ENCODE measurements at regions not wholly inside any gene's neighbourhood (a gene's known extent, or its start where the extent isn't known, plus 50 kb on each side); places are given as distances from the start of the nearest gene placed in this dataset.
"Not testable (repeated sequence)": the region's sequence is repeated elsewhere in the genome, so short reads cannot be mapped to it uniquely, and the experiment has no call there.

- Histone ChIP-seq H3K4me1 (replicated peaks in 1 of 2) (no peaks in the 10 kb centered on the region), H3K36me3 (replicated peaks in 1 of 2) (no peaks in the 10 kb centered on the region), H3K27ac (no peak overlapping the region), H3K27me3 (no peaks in the 10 kb centered on the region), H3K9me3 (replicated peaks in 1 of 3) (no peaks in the 10 kb centered on the region), H3K4me3 (no peak overlapping the region)
- DNase-seq, result no peak
- intact Hi-C loops (cut with DNase I), result no loop called here
- TF ChIP-seq CTCF (IDR thresholded peaks at IDR 0.05) (no peak), POLR2A (IDR thresholded peaks at IDR 0.05) (no peak)
- 44 to 56% (median 48%) methylated on average over 2 of the region's 2 CpGs for WGBS, 4 donors
Measured at GRCh38 chr4:126183206-126183605, 868.5 kb downstream of the FAT4 start.

- intact Hi-C loops (cut with DNase I), result no loop called here
- DNase-seq, result no peak
- 85 to 96% (median 89%) methylated on average over 2 of the region's 2 CpGs for WGBS, 4 donors
- Histone ChIP-seq H3K4me1 (replicated peaks in 1 of 2) (no peaks in the 10 kb centered on the region), H3K4me3 (no peak overlapping the region), H3K27me3 (no peaks in the 10 kb centered on the region), H3K27ac (no peak overlapping the region), H3K36me3 (replicated peaks in 1 of 2) (no peaks in the 10 kb centered on the region), H3K9me3 (replicated peaks in 1 of 3) (no peaks in the 10 kb centered on the region)
- TF ChIP-seq CTCF (IDR thresholded peaks at IDR 0.05), result no peak
- TF ChIP-seq POLR2A (IDR thresholded peaks at IDR 0.05), result no peak
Measured at GRCh38 chr4:126191536-126191935, 876.8 kb downstream of the FAT4 start.

GRCh38 chr4:126192506-126192905 lies 877.8 kb downstream of the FAT4 start:
- no peak for TF ChIP-seq POLR2A (IDR thresholded peaks at IDR 0.05)
- TF ChIP-seq CTCF (IDR thresholded peaks at IDR 0.05), result no peak
- H3K27me3 ChIP-seq, result no peaks in the 10 kb centered on the region
- no peak overlapping the region for H3K27ac ChIP-seq
- no peaks in the 10 kb centered on the region for H3K4me1 ChIP-seq (replicated peaks in 1 of 2)
- H3K4me3 ChIP-seq, result no peak overlapping the region
- intact Hi-C loops (cut with DNase I), result no loop called here
- DNase-seq, result no peak
- H3K36me3 ChIP-seq (replicated peaks in 1 of 2), result no peaks in the 10 kb centered on the region
- no peaks in the 10 kb centered on the region for H3K9me3 ChIP-seq (replicated peaks in 1 of 3)
- 81 to 86% (median 83%) methylated on average over 6 of the region's 6 CpGs for WGBS, 4 donors

- intact Hi-C loops (cut with DNase I); DNase-seq; H3K4me3 ChIP-seq; H3K4me1 ChIP-seq (replicated peaks in 1 of 2); H3K9me3 ChIP-seq (replicated peaks in 1 of 3); H3K27me3 ChIP-seq; H3K36me3 ChIP-seq (replicated peaks in 1 of 2); H3K27ac ChIP-seq: not testable (repeated sequence)
- 91 to 96% (median 91%) methylated on average over 10 to 53 of the region's 53 CpGs for WGBS, 4 donors
Measured at GRCh38 chr4:126201251-126202138, 886.7 kb downstream of the FAT4 start.

- intact Hi-C loops (cut with DNase I), result no loop called here
Measured at GRCh38 chr4:126202226-126202625, 887.5 kb downstream of the FAT4 start.

More at GRCh38 chr4:126202226-126202625, 887.5 kb downstream of the FAT4 start:
- Histone ChIP-seq H3K27ac (no peak overlapping the region), H3K36me3 (replicated peaks in 1 of 2) (no peaks in the 10 kb centered on the region), H3K27me3 (no peaks in the 10 kb centered on the region), H3K9me3 (replicated peaks in 1 of 3) (no peaks in the 10 kb centered on the region), H3K4me3 (no peak overlapping the region), H3K4me1 (replicated peaks in 1 of 2) (no peaks in the 10 kb centered on the region)
- 67 to 85% (median 80%) methylated on average over 3 of the region's 3 CpGs for WGBS, 4 donors
- TF ChIP-seq POLR2A (IDR thresholded peaks at IDR 0.05), result no peak
- no peak for TF ChIP-seq CTCF (IDR thresholded peaks at IDR 0.05)
- DNase-seq, result no peak
